Neuronal stem cell (in vitro differentiated cells): ENCODE measurements at regions not wholly inside any gene's neighbourhood (a gene's known extent, or its start where the extent isn't known, plus 50 kb on each side); places are given as distances from the start of the nearest gene placed in this dataset.

Experiments used
- DNase-seq: peaks from one replicate; pipeline ENCODE4 v3.0.0-alpha.2; 2013; ENCODE audit warnings: low spot score
- H2AFZ ChIP-seq: one replicate; pipeline ENCODE4 v1.6.1; 2013; ENCODE audit warnings: mild to moderate bottlenecking, low read length, inconsistent platforms
- H2AK5ac ChIP-seq: 2 replicates; pipeline ENCODE4 v1.6.1; 2013; ENCODE audit warnings: low read depth, mild to moderate bottlenecking, inconsistent platforms, low read length, moderate library complexity, mixed read lengths
- H2BK120ac ChIP-seq: 2 replicates; pipeline ENCODE4 v1.6.1; 2013; ENCODE audit warnings: low read depth, mild to moderate bottlenecking, inconsistent platforms, low read length, moderate library complexity, mixed read lengths
- H2BK12ac ChIP-seq: one replicate; pipeline ENCODE4 v1.6.1; 2013; ENCODE audit warnings: low read length, inconsistent platforms
- H2BK15ac ChIP-seq: 2 replicates; pipeline ENCODE4 v1.6.1; 2013; ENCODE audit warnings: mild to moderate bottlenecking, low read length, inconsistent platforms, mixed read lengths
- H2BK5ac ChIP-seq: one replicate; pipeline ENCODE4 v1.6.1; 2013; ENCODE audit warnings: inconsistent platforms, mild to moderate bottlenecking, low read length, moderate library complexity
- H3K14ac ChIP-seq: one replicate; pipeline ENCODE4 v1.6.1; 2013; ENCODE audit warnings: low read length, inconsistent platforms
- H3K18ac ChIP-seq: 2 replicates; pipeline ENCODE4 v1.6.1; 2013; ENCODE audit warnings: low read length, inconsistent platforms
- H3K23ac ChIP-seq: 2 replicates; pipeline ENCODE4 v1.6.1; 2013; ENCODE audit warnings: low read depth, mild to moderate bottlenecking, mixed read lengths, low read length, inconsistent platforms; ENCODE audit not compliant: poor library complexity
- H3K27ac ChIP-seq: replicated peaks from 3 replicates; pipeline ENCODE4 v1.5.1; 2013; ENCODE audit warnings: low read length, inconsistent platforms
- H3K27me3 ChIP-seq, 3 experiments: 2 replicates each; pipeline ENCODE4 v1.6.1; 2013; ENCODE audit warnings: low read length in 3 of 3, mild to moderate bottlenecking in 2 of 3, inconsistent platforms in 1 of 3, low read depth in 1 of 3, mixed read lengths in 1 of 3, moderate library complexity in 1 of 3; ENCODE audit not compliant: control insufficient read depth in 3 of 3, insufficient read depth in 3 of 3
- H3K36me3 ChIP-seq, 2 donors: replicated peaks in 1 of 2; 2 replicates each; pipeline ENCODE4 v1.6.1; 2013; ENCODE audit warnings: low read length in 2 of 2; ENCODE audit not compliant: control insufficient read depth in 2 of 2, insufficient read depth in 2 of 2
- H3K4ac ChIP-seq: 2 replicates; pipeline ENCODE4 v1.6.1; 2013; ENCODE audit warnings: inconsistent platforms, mild to moderate bottlenecking, low read length, moderate library complexity
- H3K4me1 ChIP-seq, 2 donors: 1 replicate in 1 of 2; 2 replicates in 1 of 2; pipeline ENCODE4 v1.6.1; 2013; ENCODE audit warnings: low read length in 2 of 2, low read depth in 1 of 2; ENCODE audit not compliant: control insufficient read depth in 2 of 2, insufficient read depth in 1 of 2
- H3K4me2 ChIP-seq: one replicate; pipeline ENCODE4 v1.6.1; 2013; ENCODE audit warnings: mild to moderate bottlenecking, low read length, inconsistent platforms; ENCODE audit not compliant: insufficient read depth, poor library complexity, severe bottlenecking
- H3K4me3 ChIP-seq, 2 donors: 2 replicates each; pipeline ENCODE4 v1.5.1; 2013; ENCODE audit warnings: low read length in 2 of 2, mild to moderate bottlenecking in 2 of 2, inconsistent platforms in 1 of 2, moderate library complexity in 1 of 2
- H3K79me1 ChIP-seq: one replicate; pipeline ENCODE4 v1.6.1; 2013; ENCODE audit warnings: low read depth, mild to moderate bottlenecking, inconsistent platforms, low read length, moderate library complexity
- H3K9ac ChIP-seq: one replicate; pipeline ENCODE4 v1.6.1; 2013; ENCODE audit warnings: mild to moderate bottlenecking, low read depth, low read length, inconsistent platforms; ENCODE audit not compliant: poor library complexity
- H3K9me3 ChIP-seq, 2 donors: replicated peaks in 1 of 2; 2 replicates each; pipeline versions ENCODE3 to v1.6.1; 2013; ENCODE audit warnings: low read length in 2 of 2, mild to moderate bottlenecking in 2 of 2, inconsistent platforms in 1 of 2, low read depth in 1 of 2, mixed read lengths in 1 of 2, moderate library complexity in 1 of 2; ENCODE audit not compliant: control insufficient read depth in 2 of 2, insufficient read depth in 1 of 2
- H4K8ac ChIP-seq: one replicate; pipeline ENCODE4 v1.6.1; 2013; ENCODE audit warnings: low read depth, mild to moderate bottlenecking, inconsistent platforms, low read length, moderate library complexity
- H4K91ac ChIP-seq: one replicate; pipeline ENCODE4 v1.6.1; 2013; ENCODE audit warnings: low read length, low read depth, mild to moderate bottlenecking, inconsistent platforms; ENCODE audit not compliant: poor library complexity
- WGBS, 2 donors: extraction: QIAGEN DNeasy Blood & Tissue Kit; methylation state at CpG; one replicate each; pipeline ENCODE4 v1.1.7; 2013; ENCODE audit warnings: missing lambda C conversion rate in 2 of 2, mixed read lengths in 1 of 2; ENCODE audit not compliant: insufficient read length in 2 of 2, insufficient replicate concordance in 1 of 2; ENCODE audit errors: extremely low coverage in 2 of 2; 5-methylcytosine and 5-hydroxymethylcytosine counted together

GRCh38 chr5:120794121-120794520, 330.0 kb downstream of the PRR16 start:
- no CpG with 5 or more reads among the region's 1 CpG for WGBS, 2 donors
- Histone ChIP-seq H3K9ac (no peak overlapping the region), H3K14ac (no peak overlapping the region), H3K27ac (no peak overlapping the region), H3K4me2 (no peak overlapping the region), H2BK120ac (no peak overlapping the region), H3K4me3 (no peak overlapping the region), H2AFZ (no peak overlapping the region), H3K18ac (no peak overlapping the region), H2BK12ac (no peak overlapping the region), H3K4ac (no peak overlapping the region), H3K9me3 (no peaks in the 10 kb centered on the region), H2AK5ac (no peak overlapping the region), H4K91ac (no peak overlapping the region), H3K4me1 (no peaks in the 10 kb centered on the region), H4K8ac (no peak overlapping the region), H3K27me3 (no peaks in the 10 kb centered on the region), H2BK5ac (no peak overlapping the region), H2BK15ac (no peak overlapping the region), H3K23ac (no peak overlapping the region), H3K79me1 (no peaks in the 10 kb centered on the region), H3K36me3 (no peaks in the 10 kb centered on the region)
- no peak for DNase-seq

GRCh38 chr5:120803282-120803681, 339.2 kb downstream of the PRR16 start:
- no peak overlapping the region for H2AK5ac ChIP-seq
- no peak overlapping the region for H4K91ac ChIP-seq
- H3K4me2 ChIP-seq, result no peak overlapping the region
- H2BK5ac ChIP-seq, result no peak overlapping the region
- no peak overlapping the region for H3K4ac ChIP-seq
- no peak overlapping the region for H4K8ac ChIP-seq
- no peak overlapping the region for H2BK12ac ChIP-seq
- H3K9ac ChIP-seq, result no peak overlapping the region
- no peaks in the 10 kb centered on the region for H3K79me1 ChIP-seq
- no peak overlapping the region for H2BK15ac ChIP-seq
- H3K14ac ChIP-seq, result no peak overlapping the region
- no peak overlapping the region for H3K18ac ChIP-seq
- DNase-seq, result no peak
- no peak overlapping the region for H2BK120ac ChIP-seq
- H2AFZ ChIP-seq, result no peak overlapping the region
- H3K4me1 ChIP-seq, result no peaks in the 10 kb centered on the region
- no peaks in the 10 kb centered on the region for H3K27me3 ChIP-seq
- no peak overlapping the region for H3K4me3 ChIP-seq
- H3K9me3 ChIP-seq, result no peaks in the 10 kb centered on the region
- no peak overlapping the region for H3K23ac ChIP-seq
- no peak overlapping the region for H3K27ac ChIP-seq
- WGBS, 2 donors, result no CpG with 5 or more reads among the region's 1 CpG
- no peaks in the 10 kb centered on the region for H3K36me3 ChIP-seq

- Histone ChIP-seq H2BK120ac (no peak overlapping the region), H3K18ac (no peak overlapping the region), H4K91ac (no peak overlapping the region), H2BK12ac (no peak overlapping the region), H3K4me3 (no peak overlapping the region), H2AFZ (no peak overlapping the region), H2BK15ac (no peak overlapping the region), H3K23ac (no peak overlapping the region), H3K36me3 (no peaks in the 10 kb centered on the region), H3K14ac (no peak overlapping the region), H2AK5ac (no peak overlapping the region), H3K9me3 (no peaks in the 10 kb centered on the region), H3K79me1 (no peaks in the 10 kb centered on the region), H3K9ac (no peak overlapping the region), H3K4me1 (no peaks in the 10 kb centered on the region), H3K27me3 (no peaks in the 10 kb centered on the region), H3K27ac (no peak overlapping the region), H3K4ac (no peak overlapping the region), H3K4me2 (no peak overlapping the region), H4K8ac (no peak overlapping the region), H2BK5ac (no peak overlapping the region)
- no CpG with 5 or more reads among the region's 2 CpGs for WGBS, 2 donors
- DNase-seq, result no peak
Measured at GRCh38 chr5:120805131-120805530, 341.0 kb downstream of the PRR16 start.

GRCh38 chr5:120806202-120806601, 342.1 kb downstream of the PRR16 start:
- no CpG with 5 or more reads among the region's 2 CpGs for WGBS, 2 donors
- Histone ChIP-seq H2AFZ (no peak overlapping the region), H4K91ac (no peak overlapping the region), H3K27me3 (no peaks in the 10 kb centered on the region), H3K9me3 (no peaks in the 10 kb centered on the region), H2BK15ac (no peak overlapping the region), H3K4me2 (no peak overlapping the region), H3K4me1 (no peaks in the 10 kb centered on the region), H3K4me3 (no peak overlapping the region), H3K27ac (no peak overlapping the region), H2AK5ac (no peak overlapping the region), H3K36me3 (no peaks in the 10 kb centered on the region), H2BK12ac (no peak overlapping the region), H3K23ac (no peak overlapping the region), H2BK120ac (no peak overlapping the region), H3K14ac (no peak overlapping the region), H4K8ac (no peak overlapping the region), H3K18ac (no peak overlapping the region), H3K9ac (no peak overlapping the region), H3K79me1 (no peaks in the 10 kb centered on the region), H3K4ac (no peak overlapping the region), H2BK5ac (no peak overlapping the region)
- no peak for DNase-seq
